ENCODE measurements at regions not wholly inside any gene's neighbourhood (a gene's known extent, or its start where the extent isn't known, plus 50 kb on each side); places are given as distances from the start of the nearest gene placed in this dataset.

- Histone ChIP-seq H2AFZ (no peak overlapping the region), H3K9me2 (ENCODE audit: insufficient read depth) (no peaks in the 10 kb centered on the region), H3K27ac (no peak overlapping the region), H3K9me3 (ENCODE audit: insufficient read depth, low read depth) (no peaks in the 10 kb centered on the region), H3F3A (ENCODE audit: insufficient read depth, low read depth) (no peaks in the 10 kb centered on the region), H3K27me3 (ENCODE audit: insufficient read depth, low read depth) (no peaks in the 10 kb centered on the region), H3K79me2 (ENCODE audit: low read depth) (no peaks in the 10 kb centered on the region), H3K4me3 (no peak overlapping the region), H3K4me2 (no peak overlapping the region), H4K20me1 (ENCODE audit: insufficient read depth) (no peaks in the 10 kb centered on the region), H3K4me1 (replicated peaks; ENCODE audit: insufficient read depth) (no peaks in the 10 kb centered on the region), H3K36me3 (ENCODE audit: low read depth) (no peaks in the 10 kb centered on the region)
- intact Hi-C loops (cut with micrococcal nuclease; ENCODE audit: unreplicated experiment), result no loop called here
- no TSS peak for BruUV-seq (replicated peaks)
- no peak for TF ChIP-seq CTCF (conservative IDR thresholded peaks at IDR 0.05)
- no peak for TF ChIP-seq EZH2 (IDR thresholded peaks at IDR 0.05; ENCODE audit: low read depth)
- no peak for DNase-seq
- POLR2A ChIA-PET (ENCODE audit: unreplicated experiment), result no interaction called here
- CTCF ChIA-PET, result no interaction called here
Measured at GRCh38 chr4:157576671-157577217, 356.2 kb downstream of the GRIA2 start.

- Histone ChIP-seq H3K79me2 (ENCODE audit: low read depth) (no peaks in the 10 kb centered on the region), H3K27me3 (ENCODE audit: insufficient read depth, low read depth) (no peaks in the 10 kb centered on the region), H3F3A (ENCODE audit: insufficient read depth, low read depth) (no peaks in the 10 kb centered on the region), H3K27ac (no peak overlapping the region), H2AFZ (no peak overlapping the region), H3K4me2 (no peak overlapping the region), H3K9me3 (ENCODE audit: insufficient read depth, low read depth) (no peaks in the 10 kb centered on the region), H3K9me2 (ENCODE audit: insufficient read depth) (no peaks in the 10 kb centered on the region), H3K4me3 (no peak overlapping the region), H4K20me1 (ENCODE audit: insufficient read depth) (no peaks in the 10 kb centered on the region), H3K36me3 (ENCODE audit: low read depth) (no peaks in the 10 kb centered on the region), H3K4me1 (replicated peaks; ENCODE audit: insufficient read depth) (no peaks in the 10 kb centered on the region)
- BruUV-seq (replicated peaks), result no TSS peak
- ChIA-PET POLR2A (ENCODE audit: unreplicated experiment) (no interaction called here), CTCF (no interaction called here)
- no peak for DNase-seq
- intact Hi-C loops (cut with micrococcal nuclease; ENCODE audit: unreplicated experiment), result no loop called here
- no peak for TF ChIP-seq EZH2 (IDR thresholded peaks at IDR 0.05; ENCODE audit: low read depth)
- TF ChIP-seq CTCF (conservative IDR thresholded peaks at IDR 0.05), result no peak
Measured at GRCh38 chr4:157575339-157575738, 354.8 kb downstream of the GRIA2 start.

GRCh38 chr4:157574606-157575005 is 354.1 kb downstream of the GRIA2 start:
- no peaks in the 10 kb centered on the region for H3K27me3 ChIP-seq (ENCODE audit: insufficient read depth, low read depth)
- no peak overlapping the region for H2AFZ ChIP-seq
- no peaks in the 10 kb centered on the region for H3K79me2 ChIP-seq (ENCODE audit: low read depth)
- no peak overlapping the region for H3K27ac ChIP-seq
- H3K9me3 ChIP-seq (ENCODE audit: insufficient read depth, low read depth), result no peaks in the 10 kb centered on the region
- no peak for DNase-seq
- POLR2A ChIA-PET (ENCODE audit: unreplicated experiment), result no interaction called here
- H3K9me2 ChIP-seq (ENCODE audit: insufficient read depth), result no peaks in the 10 kb centered on the region
- no peaks in the 10 kb centered on the region for H3K4me1 ChIP-seq (replicated peaks; ENCODE audit: insufficient read depth)
- no peaks in the 10 kb centered on the region for H4K20me1 ChIP-seq (ENCODE audit: insufficient read depth)
- H3K36me3 ChIP-seq (ENCODE audit: low read depth), result no peaks in the 10 kb centered on the region
- no peaks in the 10 kb centered on the region for H3F3A ChIP-seq (ENCODE audit: insufficient read depth, low read depth)
- no peak overlapping the region for H3K4me2 ChIP-seq
- CTCF ChIA-PET, result no interaction called here
- TF ChIP-seq CTCF (conservative IDR thresholded peaks at IDR 0.05) (no peak), EZH2 (IDR thresholded peaks at IDR 0.05; ENCODE audit: low read depth) (no peak)
- intact Hi-C loops (cut with micrococcal nuclease; ENCODE audit: unreplicated experiment), result no loop called here
- no TSS peak for BruUV-seq (replicated peaks)
- no peak overlapping the region for H3K4me3 ChIP-seq

All from PC-9 (cell line).